HCT116 (cell line): ENCODE measurements at regions not wholly inside any gene's neighbourhood (a gene's known extent, or its start where the extent isn't known, plus 50 kb on each side); places are given as distances from the start of the nearest gene placed in this dataset.
A peak's percentile ranks its signal among the peaks of the same experiment; 100 is the strongest.

ENCODE experiments used
- CTCF ChIP-seq, 3 experiments: fragments of 200-600 bp in 1 of 3; sonication (generic) in 1 of 3; IDR thresholded peaks in 2 of 3; conservative IDR thresholded peaks in 1 of 3; 2 replicates each; pipeline ENCODE4 v1.5.1; 2012 to 2017; ENCODE audit warnings: low read depth in 2 of 3, low read length in 2 of 3, antibody characterized with exemption in 1 of 3, borderline replicate concordance in 1 of 3, control low read depth in 1 of 3, mild to moderate bottlenecking in 1 of 3, mixed read lengths in 1 of 3, mixed run types in 1 of 3, moderate library complexity in 1 of 3; ENCODE audit not compliant: insufficient read depth in 1 of 3
- EGR1 ChIP-seq: IDR thresholded peaks from 2 replicates; pipeline ENCODE4 v1.6.1; 2012; ENCODE audit warnings: low read depth
- EZH2 ChIP-seq: fragments of 200-600 bp; sonication (generic); IDR thresholded peaks from 2 replicates; pipeline ENCODE4 v1.6.1; 2017; ENCODE audit warnings: antibody characterized with exemption, mixed run types
- EZH2phosphoT487 ChIP-seq: fragments of 200-600 bp; IDR thresholded peaks from 2 replicates; pipeline ENCODE4 v1.6.1; 2018; ENCODE audit warnings: antibody characterized with exemption, borderline replicate concordance
- MAX ChIP-seq: IDR thresholded peaks from 2 replicates; pipeline ENCODE4 v1.6.1; 2012
- REST ChIP-seq: IDR thresholded peaks from 2 replicates; pipeline ENCODE4 v1.6.1; 2012; ENCODE audit warnings: low read depth
- SP1 ChIP-seq: IDR thresholded peaks from 2 replicates; pipeline ENCODE4 v1.6.1; 2012; ENCODE audit warnings: low read depth
- TCF7L2 ChIP-seq: IDR thresholded peaks from 2 replicates; pipeline ENCODE4 v1.7.0; 2011; ENCODE audit warnings: borderline replicate concordance, inconsistent platforms; ENCODE audit not compliant: insufficient read depth, insufficient read length; ENCODE audit errors: extremely low read depth
- YY1 ChIP-seq: IDR thresholded peaks from 2 replicates; pipeline ENCODE4 v1.6.1; 2011; ENCODE audit warnings: low read length, low read depth, moderate library complexity, mild to moderate bottlenecking; ENCODE audit not compliant: insufficient replicate concordance; ENCODE audit errors: extremely low read depth

- 0 out of 6 replicates have a peak, but pooled peaks of 2 of the 3 experiments have one; percentile 4 to 7 for TF ChIP-seq CTCF (IDR thresholded peaks at IDR 0.05 in 2 of 3, conservative IDR thresholded peaks at IDR 0.05 in 1 of 3; ENCODE audit: borderline replicate concordance in 1 of 3, insufficient read depth in 1 of 3, low read depth in 2 of 3, low read length in 2 of 3)
- TF ChIP-seq TCF7L2 = no peak
- TF ChIP-seq YY1 = no peak
- no peak for TF ChIP-seq EZH2phosphoT487
- TF ChIP-seq EGR1 = no peak
- TF ChIP-seq SP1 = no peak
- TF ChIP-seq EZH2 = no peak
- TF ChIP-seq MAX = no peak
- TF ChIP-seq REST = no peak
Observed at GRCh38 chr13:97834250-97834649, 119.2 kb upstream of the IPO5 start.
